HG03039 (cell line): ENCODE measurements at regions not wholly inside any gene's neighbourhood (a gene's known extent, or its start where the extent isn't known, plus 50 kb on each side); places are given as distances from the start of the nearest gene placed in this dataset.
"Not testable (repeated sequence)": the region's sequence is repeated elsewhere in the genome, so short reads cannot be mapped to it uniquely, and the experiment has no call there.

Experiments used
- ATAC-seq: cut with Tn5 transposase; IDR thresholded peaks from one replicate; pipeline ENCODE4 v1.9.1; 2021; ENCODE audit warnings: mild to moderate bottlenecking, moderate library complexity; ENCODE audit not compliant: unreplicated experiment

GRCh38 chrX:39262641-39263040 lies 461.4 kb downstream of the MID1IP1 start:
- ATAC-seq: no peak

- no peak for ATAC-seq
These were observed 462.8 kb downstream of the MID1IP1 start for GRCh38 chrX:39264023-39264422.

GRCh38 chrX:39267176-39267575 lies 465.9 kb downstream of the MID1IP1 start:
- no peak for ATAC-seq

GRCh38 chrX:39268207-39268606 lies 466.9 kb downstream of the MID1IP1 start:
- ATAC-seq: no peak

- ATAC-seq: no peak
These were observed 474.3 kb downstream of the MID1IP1 start for GRCh38 chrX:39275500-39276068.

- not testable (repeated sequence) for ATAC-seq
These were observed 476.6 kb downstream of the MID1IP1 start for GRCh38 chrX:39277685-39278390.

GRCh38 chrX:39283239-39283638 lies 482.0 kb downstream of the MID1IP1 start:
- ATAC-seq: no peak

GRCh38 chrX:39288592-39288991 lies 487.3 kb downstream of the MID1IP1 start:
- ATAC-seq: no peak

GRCh38 chrX:39289827-39290226 lies 488.6 kb downstream of the MID1IP1 start:
- ATAC-seq: no peak

- ATAC-seq: no peak
These were observed 491.9 kb downstream of the MID1IP1 start for GRCh38 chrX:39293203-39293602.

GRCh38 chrX:39296472-39296871 lies 495.2 kb downstream of the MID1IP1 start:
- ATAC-seq: no peak

- no peak for ATAC-seq
These were observed 497.6 kb downstream of the MID1IP1 start for GRCh38 chrX:39298821-39299220.

- no peak for ATAC-seq
These were observed 498.4 kb downstream of the MID1IP1 start for GRCh38 chrX:39299615-39300014.

GRCh38 chrX:39301036-39301435 lies 499.8 kb downstream of the MID1IP1 start:
- no peak for ATAC-seq

- no peak for ATAC-seq
These were observed 501.6 kb downstream of the MID1IP1 start for GRCh38 chrX:39302838-39303237.

- ATAC-seq: no peak
These were observed 503.5 kb downstream of the MID1IP1 start for GRCh38 chrX:39304746-39305145.

GRCh38 chrX:39307488-39307887 lies 506.2 kb downstream of the MID1IP1 start:
- no peak for ATAC-seq

GRCh38 chrX:39308126-39308525 lies 506.9 kb downstream of the MID1IP1 start:
- ATAC-seq: no peak

- no peak for ATAC-seq
These were observed 507.9 kb downstream of the MID1IP1 start for GRCh38 chrX:39309018-39309635.

- ATAC-seq: no peak
These were observed 508.5 kb downstream of the MID1IP1 start for GRCh38 chrX:39309721-39310152.

- ATAC-seq: no peak
These were observed 509.6 kb downstream of the MID1IP1 start for GRCh38 chrX:39310891-39311290.

- ATAC-seq: no peak
These were observed 510.4 kb downstream of the MID1IP1 start for GRCh38 chrX:39311646-39312045.
